GM19351 (cell line): ENCODE measurements at regions not wholly inside any gene's neighbourhood (a gene's known extent, or its start where the extent isn't known, plus 50 kb on each side); places are given as distances from the start of the nearest gene placed in this dataset.
"Not testable (repeated sequence)": the region's sequence is repeated elsewhere in the genome, so short reads cannot be mapped to it uniquely, and the experiment has no call there.

Source experiments
- ATAC-seq: cut with Tn5 transposase; IDR thresholded peaks from one replicate; pipeline ENCODE4 v1.9.1; 2021; ENCODE audit warnings: mild to moderate bottlenecking, moderate library complexity; ENCODE audit not compliant: unreplicated experiment

GRCh38 chr16:48810436-48810802 is 200.4 kb upstream of the N4BP1 start:
- no peak for ATAC-seq

GRCh38 chr16:48790151-48790550 is 180.2 kb upstream of the N4BP1 start:
- ATAC-seq = no peak

GRCh38 chr16:48788475-48788874 is 178.5 kb upstream of the N4BP1 start:
- ATAC-seq = no peak

GRCh38 chr16:48745541-48745940 is 135.6 kb upstream of the N4BP1 start:
- no peak for ATAC-seq

GRCh38 chr16:48740964-48741363 is 131.0 kb upstream of the N4BP1 start:
- no peak for ATAC-seq

- ATAC-seq = no peak
Observed at GRCh38 chr16:48734220-48734619, 124.2 kb upstream of the N4BP1 start.

GRCh38 chr16:48704710-48705109 is 94.7 kb upstream of the N4BP1 start:
- ATAC-seq = no peak

GRCh38 chr16:48687421-48688038 is 77.5 kb upstream of the N4BP1 start:
- ATAC-seq = peak; percentile 93

- no peak for ATAC-seq
Observed at GRCh38 chr16:48684148-48684547, 74.2 kb upstream of the N4BP1 start.

GRCh38 chr16:48682971-48683370 is 73.0 kb upstream of the N4BP1 start:
- ATAC-seq = no peak

- ATAC-seq = no peak
Observed at GRCh38 chr16:48681520-48681919, 71.5 kb upstream of the N4BP1 start.

- no peak for ATAC-seq
Observed at GRCh38 chr16:48680881-48681280, 70.9 kb upstream of the N4BP1 start.

- no peak for ATAC-seq
Observed at GRCh38 chr16:48676836-48677235, 66.9 kb upstream of the N4BP1 start.

GRCh38 chr16:48668184-48668583 is 58.2 kb upstream of the N4BP1 start:
- not testable (repeated sequence) for ATAC-seq

- ATAC-seq = no peak
Observed at GRCh38 chr16:48659940-48660339, 50.0 kb upstream of the N4BP1 start.
